HG03469 (cell line): ENCODE measurements at regions not wholly inside any gene's neighbourhood (a gene's known extent, or its start where the extent isn't known, plus 50 kb on each side); places are given as distances from the start of the nearest gene placed in this dataset.
"Not testable (repeated sequence)": the region's sequence is repeated elsewhere in the genome, so short reads cannot be mapped to it uniquely, and the experiment has no call there.

Source experiments
- ATAC-seq: cut with Tn5 transposase; IDR thresholded peaks from one replicate; pipeline ENCODE4 v1.9.1; 2021; ENCODE audit warnings: mild to moderate bottlenecking, moderate library complexity, moderate number of reproducible peaks; ENCODE audit not compliant: unreplicated experiment

DNA sequence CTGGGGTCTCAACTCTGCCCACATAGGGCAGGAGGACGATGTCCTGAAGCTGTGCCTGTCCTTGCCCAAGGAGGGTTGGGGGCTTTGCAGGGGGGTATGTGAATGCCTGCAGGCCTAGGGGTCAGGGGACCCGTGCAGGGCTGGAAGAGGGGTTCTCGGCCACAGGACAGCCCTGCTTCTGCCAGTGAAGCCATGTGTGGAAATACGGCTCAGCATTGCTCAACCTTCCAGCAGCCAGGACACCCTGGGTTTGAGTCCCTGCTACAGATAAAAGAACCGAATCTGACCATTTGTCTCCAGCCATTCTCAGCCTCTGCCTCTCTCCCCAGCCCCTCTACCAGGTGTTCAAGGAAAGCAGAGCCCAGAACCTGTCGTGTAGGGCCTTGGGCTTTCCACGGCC lies 61.9 kb upstream of the SULF2 start:
- not testable (repeated sequence) for ATAC-seq

DNA sequence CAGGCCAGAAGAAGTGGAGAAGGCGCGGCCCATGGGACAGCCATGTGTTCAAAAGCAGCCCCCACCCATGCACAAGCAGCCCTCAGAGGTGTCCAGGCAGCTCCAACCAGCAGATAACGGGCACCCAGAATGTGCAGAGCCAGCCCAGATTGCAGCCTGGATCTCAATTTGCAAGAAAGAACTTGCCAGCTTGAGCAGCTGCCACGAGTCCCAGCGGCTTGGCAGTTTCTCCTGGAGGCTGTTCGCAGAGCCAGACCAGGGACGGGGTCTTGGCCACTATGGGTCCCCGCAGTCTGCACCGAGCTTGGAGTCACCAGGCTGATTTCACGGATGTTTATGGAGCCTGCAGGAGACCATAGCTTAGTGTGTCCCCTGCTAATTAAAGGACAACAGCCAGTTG lies 61.4 kb upstream of the SULF2 start:
- not testable (repeated sequence) for ATAC-seq

DNA sequence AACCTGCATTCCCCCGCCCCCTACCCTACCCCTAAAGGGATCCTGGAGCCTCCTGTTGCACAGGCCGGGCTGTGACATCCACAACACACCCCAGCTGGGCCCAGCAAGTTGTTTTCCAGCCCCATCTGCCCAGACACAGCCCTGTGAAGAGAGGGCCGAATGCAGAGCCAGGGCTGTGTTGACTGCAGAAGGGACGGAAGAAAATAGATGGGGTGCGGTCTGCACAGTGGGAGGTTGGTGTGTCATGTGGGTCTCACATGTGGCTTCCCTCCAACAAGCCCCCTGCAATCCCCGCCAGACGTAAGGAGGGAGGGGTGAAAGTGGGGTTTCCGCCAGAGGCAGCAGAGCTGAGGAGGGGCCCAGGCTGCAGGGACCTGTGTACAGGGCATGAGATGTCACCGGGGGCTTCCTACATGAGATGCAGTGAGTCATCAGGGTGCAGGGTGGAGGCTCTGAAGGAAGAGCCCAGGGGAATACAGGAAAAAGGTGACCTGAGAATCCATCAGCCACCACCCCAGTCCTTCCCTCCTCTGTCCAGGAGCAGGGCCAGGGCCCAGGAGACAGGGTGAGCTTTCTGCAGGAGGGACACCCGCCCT lies 60.2 kb upstream of the SULF2 start:
- not testable (repeated sequence) for ATAC-seq

DNA sequence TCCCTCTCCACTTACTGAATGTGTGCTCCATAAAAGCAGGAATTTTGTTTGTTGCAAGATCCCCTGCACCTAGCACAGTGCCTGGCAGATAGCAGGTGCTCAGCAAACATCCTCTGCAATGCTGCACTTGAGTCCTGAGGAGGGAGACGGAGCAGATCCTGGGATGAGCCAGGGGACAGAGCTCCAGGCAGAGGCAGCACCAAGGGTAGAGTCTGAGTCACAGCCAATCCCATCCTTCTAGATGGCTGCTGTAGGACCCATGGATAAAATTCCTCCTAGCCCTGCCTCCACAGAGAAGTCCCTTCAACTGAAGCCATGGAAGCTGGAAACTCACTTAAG lies 59.3 kb upstream of the SULF2 start:
- not testable (repeated sequence) for ATAC-seq

DNA sequence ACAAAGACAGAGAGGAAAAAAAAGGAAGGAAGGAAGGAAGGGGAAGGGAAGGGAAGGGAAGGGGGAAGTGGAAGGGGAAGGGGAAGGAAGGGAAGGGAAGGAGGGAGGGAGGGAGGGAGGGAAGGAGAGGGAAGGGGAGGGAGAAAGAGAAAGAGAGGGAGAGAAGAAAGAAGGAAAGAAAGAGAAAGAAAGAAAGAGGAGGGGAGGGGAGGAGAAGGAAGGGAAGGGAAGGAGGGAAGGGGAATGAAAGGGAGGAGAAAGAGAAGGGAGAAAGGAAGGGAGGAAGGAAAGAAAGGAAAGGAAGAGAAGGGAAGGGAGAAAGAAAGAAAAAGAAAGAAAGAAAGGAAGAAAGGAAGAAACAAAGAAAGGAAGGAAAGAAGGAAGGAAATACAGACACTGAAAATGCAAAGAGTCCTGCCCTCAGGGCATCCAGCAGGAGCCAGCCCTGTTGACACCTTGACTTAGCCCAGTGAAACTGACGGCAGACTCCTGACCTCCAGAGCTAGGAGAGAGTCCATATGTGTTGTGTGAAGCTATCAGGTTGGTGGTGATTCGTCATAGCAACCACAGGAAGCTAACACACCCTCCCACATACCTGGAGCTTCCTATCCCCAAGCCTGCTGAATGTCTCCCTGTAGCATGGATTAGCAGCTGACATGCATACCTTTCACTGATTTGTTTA lies 58.7 kb upstream of the SULF2 start:
- ATAC-seq, result no peak

DNA sequence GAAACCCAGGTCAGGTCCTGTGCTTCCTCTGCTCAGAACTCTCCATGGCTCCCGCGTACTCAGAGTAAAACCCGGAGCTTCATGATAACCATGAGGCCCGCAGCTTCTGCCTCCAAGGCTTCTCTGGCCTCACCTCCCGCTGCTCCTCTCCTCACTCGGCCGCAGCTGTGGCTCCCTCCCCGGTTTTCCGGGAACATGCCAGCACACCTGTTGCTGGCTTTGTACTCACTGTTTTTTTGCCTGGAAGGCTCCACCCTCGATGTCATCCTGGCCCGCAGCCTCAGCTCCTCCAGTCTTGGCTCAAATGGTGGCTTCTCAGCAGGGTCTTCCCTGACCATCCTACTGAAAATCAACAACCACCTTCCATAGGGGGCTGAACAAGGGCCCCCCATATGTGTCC lies 57.7 kb upstream of the SULF2 start:
- not testable (repeated sequence) for ATAC-seq

DNA sequence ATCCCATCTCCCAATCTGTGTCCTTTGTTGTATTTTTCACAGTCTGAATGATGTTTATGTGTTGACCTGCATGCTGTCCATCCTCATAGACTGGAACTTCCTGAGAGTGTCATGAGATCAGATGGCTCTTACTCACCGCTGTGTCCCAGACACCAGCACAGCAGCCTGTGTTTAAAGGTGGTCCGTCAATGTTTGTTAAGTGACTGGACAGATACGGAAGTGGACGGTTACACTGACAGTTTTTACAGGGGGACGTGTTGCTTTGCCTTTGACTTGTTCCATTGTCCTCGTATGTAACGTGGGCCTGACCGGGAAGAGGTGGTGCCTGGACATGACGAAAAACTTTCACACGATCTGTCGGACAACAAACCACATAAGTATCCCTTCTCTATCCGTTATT lies 56.7 kb upstream of the SULF2 start:
- not testable (repeated sequence) for ATAC-seq

DNA sequence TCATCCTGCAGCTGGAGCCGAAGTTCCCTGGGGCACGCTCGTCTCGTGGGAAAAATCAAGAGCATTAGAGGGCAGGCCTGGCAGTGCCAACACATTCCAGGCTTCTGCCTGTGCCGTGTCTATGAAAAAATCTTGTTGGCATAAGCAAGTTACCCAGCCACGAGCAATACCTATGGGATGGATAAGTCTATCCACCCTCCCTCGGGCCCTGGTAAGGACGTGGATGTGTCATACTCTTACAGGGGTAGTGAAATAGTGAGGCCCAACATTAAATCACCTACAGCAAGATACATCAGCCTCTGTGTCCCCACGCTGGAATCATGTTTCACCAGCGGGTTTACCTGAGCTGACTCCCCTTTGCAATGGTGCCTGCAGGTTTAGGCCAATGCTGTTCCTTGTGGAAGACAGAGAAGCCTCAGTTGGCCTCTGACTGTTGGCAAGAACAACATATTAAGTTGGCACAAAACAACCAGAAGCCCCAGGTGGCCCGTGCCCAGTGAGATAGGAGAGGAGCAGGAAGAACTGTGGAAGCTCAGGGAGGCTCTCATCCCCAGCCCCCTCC lies 51.1 kb upstream of the SULF2 start:
- not testable (repeated sequence) for ATAC-seq
